22Rv1 (cell line): ENCODE measurements at regions not wholly inside any gene's neighbourhood (a gene's known extent, or its start where the extent isn't known, plus 50 kb on each side); places are given as distances from the start of the nearest gene placed in this dataset.

Source experiments
- ZFX ChIP-seq: fragments of 450-650 bp; IDR thresholded peaks from 2 replicates; pipeline ENCODE4 v1.6.1; 2017; ENCODE audit warnings: antibody characterized with exemption, borderline replicate concordance
- TF ChIP-seq, protein P1 (sequence below): fragments of 450-650 bp; IDR thresholded peaks from 2 replicates; pipeline ENCODE4 v1.5.1; 2017; ENCODE audit warnings: mild to moderate bottlenecking

DNA sequence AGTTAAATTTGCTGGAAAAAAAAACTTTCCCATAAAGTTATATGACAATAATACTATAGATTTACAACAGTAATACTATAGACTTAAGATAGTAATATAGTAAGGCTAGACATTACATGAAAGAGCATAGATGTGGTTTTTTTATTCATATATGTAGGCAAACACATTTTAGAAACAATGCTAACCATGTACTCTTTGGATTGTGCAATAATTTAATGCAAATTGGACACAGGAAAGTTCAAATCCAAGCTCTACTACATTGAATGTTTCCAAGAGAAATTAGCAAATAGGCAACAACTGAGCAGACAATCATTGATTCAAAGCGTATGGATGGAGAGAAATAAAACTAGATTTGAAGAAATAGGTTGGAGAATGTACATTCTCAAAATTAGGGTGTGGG is 469.2 kb downstream of the CNTN3 start:
- TF ChIP-seq, protein P1, sequence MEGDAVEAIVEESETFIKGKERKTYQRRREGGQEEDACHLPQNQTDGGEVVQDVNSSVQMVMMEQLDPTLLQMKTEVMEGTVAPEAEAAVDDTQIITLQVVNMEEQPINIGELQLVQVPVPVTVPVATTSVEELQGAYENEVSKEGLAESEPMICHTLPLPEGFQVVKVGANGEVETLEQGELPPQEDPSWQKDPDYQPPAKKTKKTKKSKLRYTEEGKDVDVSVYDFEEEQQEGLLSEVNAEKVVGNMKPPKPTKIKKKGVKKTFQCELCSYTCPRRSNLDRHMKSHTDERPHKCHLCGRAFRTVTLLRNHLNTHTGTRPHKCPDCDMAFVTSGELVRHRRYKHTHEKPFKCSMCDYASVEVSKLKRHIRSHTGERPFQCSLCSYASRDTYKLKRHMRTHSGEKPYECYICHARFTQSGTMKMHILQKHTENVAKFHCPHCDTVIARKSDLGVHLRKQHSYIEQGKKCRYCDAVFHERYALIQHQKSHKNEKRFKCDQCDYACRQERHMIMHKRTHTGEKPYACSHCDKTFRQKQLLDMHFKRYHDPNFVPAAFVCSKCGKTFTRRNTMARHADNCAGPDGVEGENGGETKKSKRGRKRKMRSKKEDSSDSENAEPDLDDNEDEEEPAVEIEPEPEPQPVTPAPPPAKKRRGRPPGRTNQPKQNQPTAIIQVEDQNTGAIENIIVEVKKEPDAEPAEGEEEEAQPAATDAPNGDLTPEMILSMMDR = no peak
- TF ChIP-seq ZFX = no peak
